Effector memory CD8-positive, alpha-beta T cell (primary cell): ENCODE measurements at regions not wholly inside any gene's neighbourhood (a gene's known extent, or its start where the extent isn't known, plus 50 kb on each side); places are given as distances from the start of the nearest gene placed in this dataset.
"Not testable (repeated sequence)": the region's sequence is repeated elsewhere in the genome, so short reads cannot be mapped to it uniquely, and the experiment has no call there.

ENCODE experiments used
- ATAC-seq: fragments of 150-1000 bp; cut with Tn5 transposase; replicated peaks from 2 replicates; pipeline ENCODE4 v1.10.0; 2021; ENCODE audit warnings: mild to moderate bottlenecking, moderate library complexity
- DNase-seq, 3 experiments: peaks; one replicate each; pipeline ENCODE4 v3.0.0; 2021
- H3K27ac Mint-ChIP-seq, 2 donors: one replicate each; pipeline ENCODE4 v1.8.0; 2022; ENCODE audit warnings: mild to moderate bottlenecking in 2 of 2, mixed read lengths in 2 of 2, moderate library complexity in 2 of 2
- H3K27me3 Mint-ChIP-seq, 2 donors: one replicate each; pipeline ENCODE4 v1.8.0; 2022; ENCODE audit warnings: mixed read lengths in 2 of 2
- H3K36me3 Mint-ChIP-seq: one replicate; pipeline ENCODE4 v1.8.0; 2022; ENCODE audit warnings: mild to moderate bottlenecking, moderate library complexity, mixed read lengths; ENCODE audit not compliant: insufficient read depth
- H3K4me1 Mint-ChIP-seq, 2 donors: one replicate each; pipeline ENCODE4 v1.8.0; 2022; ENCODE audit warnings: low read depth in 2 of 2, mixed read lengths in 2 of 2
- H3K4me3 Mint-ChIP-seq, 2 donors: one replicate each; pipeline ENCODE4 v1.8.0; 2022; ENCODE audit warnings: mild to moderate bottlenecking in 2 of 2, mixed read lengths in 2 of 2, moderate library complexity in 2 of 2
- H3K9me3 Mint-ChIP-seq, 2 donors: one replicate each; pipeline ENCODE4 v1.8.0; 2022; ENCODE audit warnings: mixed read lengths in 2 of 2

DNA sequence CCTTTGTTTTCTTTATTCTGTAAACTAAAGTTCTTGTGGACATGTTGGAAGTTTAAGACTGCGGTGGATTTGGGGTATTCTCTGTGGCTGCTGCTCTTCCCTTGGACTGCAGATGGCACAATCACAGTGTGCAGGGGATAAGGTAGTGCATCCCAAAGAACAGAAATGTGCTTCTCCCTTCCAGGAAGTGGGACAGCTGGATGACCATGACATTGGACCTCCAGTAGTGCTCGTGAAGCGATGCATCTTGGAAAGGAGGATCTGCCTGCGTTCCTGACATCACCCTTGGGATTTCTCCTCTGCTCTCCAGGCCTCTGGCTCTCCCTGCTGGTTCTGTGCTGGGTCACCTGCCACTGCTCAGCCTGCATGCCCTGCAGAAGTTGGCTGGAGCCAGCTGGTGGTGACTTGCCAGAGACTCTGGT is 109.9 kb downstream of the SLC4A3 start:
- H3K4me3 Mint-ChIP-seq, result no peak overlapping the region

DNA sequence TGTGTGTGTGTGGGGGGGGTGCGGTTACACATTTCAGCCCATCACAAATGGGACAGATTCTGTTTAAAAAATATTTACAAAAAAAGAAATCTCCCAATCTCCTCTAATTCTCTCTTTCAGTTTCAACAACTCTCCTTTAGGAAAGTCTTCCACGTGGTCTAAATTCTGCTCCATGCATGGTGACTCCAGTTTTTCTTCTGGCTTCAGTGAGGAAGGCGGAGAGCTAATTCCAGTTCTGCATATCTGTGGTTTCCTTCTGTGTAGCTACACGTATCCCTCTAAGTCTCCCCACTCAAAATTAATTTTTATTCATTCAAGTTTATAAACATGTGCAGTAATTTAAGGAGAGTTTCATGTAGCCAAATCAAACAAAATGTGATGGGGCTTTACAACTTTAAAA is 111.6 kb downstream of the SLC4A3 start:
- ATAC-seq (no peak), DNase-seq (no peak)
- peaks cover 24 to 58% of the 10 kb centered on the region in 2 donors for H3K27me3 Mint-ChIP-seq
- no peaks in the 10 kb centered on the region for H3K36me3 Mint-ChIP-seq
- H3K4me3 Mint-ChIP-seq, result no peak overlapping the region
- H3K27ac Mint-ChIP-seq, result no peak overlapping the region
- no peaks in the 10 kb centered on the region for H3K4me1 Mint-ChIP-seq
- no peaks in the 10 kb centered on the region for H3K9me3 Mint-ChIP-seq

More for the DNA sequence above, 109.9 kb downstream of the SLC4A3 start:
- Mint-ChIP-seq H3K9me3 (no peaks in the 10 kb centered on the region), H3K4me1 (no peaks in the 10 kb centered on the region), H3K27me3 (peaks cover 37 to 72% of the 10 kb centered on the region in 2 donors), H3K27ac (no peak overlapping the region), H3K36me3 (no peaks in the 10 kb centered on the region)
- ATAC-seq (no peak), DNase-seq (no peak)

- ATAC-seq (no peak), DNase-seq (no peak)
- H3K4me1 Mint-ChIP-seq, result no peaks in the 10 kb centered on the region
- H3K27me3 Mint-ChIP-seq, result peaks cover 21 to 56% of the 10 kb centered on the region in 2 donors
- no peak overlapping the region for H3K27ac Mint-ChIP-seq
- H3K36me3 Mint-ChIP-seq, result no peaks in the 10 kb centered on the region
- no peaks in the 10 kb centered on the region for H3K9me3 Mint-ChIP-seq
- H3K4me3 Mint-ChIP-seq, result no peak overlapping the region
Observed at GRCh38 chr2:219739866-219740440, 112.5 kb downstream of the SLC4A3 start.

- no peaks in the 10 kb centered on the region for H3K4me1 Mint-ChIP-seq
- no peaks in the 10 kb centered on the region for H3K36me3 Mint-ChIP-seq
- H3K27ac Mint-ChIP-seq, result no peak overlapping the region
- no peak overlapping the region for H3K4me3 Mint-ChIP-seq
- peaks cover 6 to 22% of the 10 kb centered on the region in 2 donors for H3K27me3 Mint-ChIP-seq
- no peak for ATAC-seq
- no peak for DNase-seq
- H3K9me3 Mint-ChIP-seq, result no peaks in the 10 kb centered on the region
Observed at GRCh38 chr2:219743548-219743947, 116.1 kb downstream of the SLC4A3 start.

- Mint-ChIP-seq H3K36me3 (no peaks in the 10 kb centered on the region), H3K9me3 (no peaks in the 10 kb centered on the region), H3K27ac (no peak overlapping the region), H3K4me1 (no peaks in the 10 kb centered on the region), H3K4me3 (no peak overlapping the region), H3K27me3 (peaks cover 3 to 17% of the 10 kb centered on the region in 2 donors)
- DNase-seq, result no peak
- no peak for ATAC-seq
Observed at GRCh38 chr2:219744066-219744465, 116.6 kb downstream of the SLC4A3 start.

DNA sequence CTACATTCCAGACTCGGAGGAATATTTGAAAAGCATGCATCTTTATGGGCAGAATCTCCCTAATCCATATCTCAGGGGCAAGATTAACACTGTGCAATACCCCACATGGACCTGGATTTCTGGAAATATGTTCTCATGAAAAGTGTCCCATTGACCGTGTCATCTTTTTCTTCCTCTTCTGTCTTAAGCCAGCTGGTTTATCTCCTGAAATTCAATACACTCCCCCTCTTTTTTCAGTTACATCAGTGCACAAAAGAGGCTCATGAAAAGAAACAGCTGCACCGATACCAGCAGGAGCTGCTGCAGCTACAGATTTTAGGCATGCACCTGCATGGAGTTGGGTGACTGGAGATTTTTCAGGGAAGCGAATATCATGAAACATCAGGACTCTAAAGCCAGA is 117.2 kb downstream of the SLC4A3 start:
- H3K27me3 Mint-ChIP-seq, result peaks cover 0 to 11% of the 10 kb centered on the region in 2 donors
- H3K27ac Mint-ChIP-seq, result no peak overlapping the region
- DNase-seq (no peak), ATAC-seq (no peak)
- no peak overlapping the region for H3K4me3 Mint-ChIP-seq
- no peaks in the 10 kb centered on the region for H3K9me3 Mint-ChIP-seq
- no peaks in the 10 kb centered on the region for H3K4me1 Mint-ChIP-seq
- no peaks in the 10 kb centered on the region for H3K36me3 Mint-ChIP-seq

DNA sequence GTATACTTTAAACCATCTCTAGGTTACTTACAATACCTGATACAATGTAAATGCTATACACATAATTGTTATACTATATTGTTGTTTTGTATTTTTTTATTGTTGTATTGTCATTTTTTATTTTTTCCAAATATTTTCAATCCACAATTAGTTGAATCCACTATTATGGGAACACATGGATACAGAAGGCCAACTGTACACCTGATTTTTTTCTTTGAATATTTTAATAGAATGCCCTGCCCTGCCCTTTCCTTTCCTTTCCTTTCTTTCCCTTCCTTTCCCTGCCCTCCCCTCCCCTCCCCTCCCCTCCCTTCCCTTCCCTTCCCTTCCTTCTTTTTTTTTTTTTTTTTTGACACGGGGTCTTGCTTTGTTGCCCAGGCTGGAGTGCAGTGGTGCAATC is 120.2 kb downstream of the SLC4A3 start:
- Mint-ChIP-seq H3K9me3 (no peaks in the 10 kb centered on the region), H3K4me1 (no peaks in the 10 kb centered on the region), H3K27me3 (peaks cover 0 to 5% of the 10 kb centered on the region in 2 donors), H3K27ac (no peak overlapping the region), H3K36me3 (no peaks in the 10 kb centered on the region), H3K4me3 (no peak overlapping the region)
- ATAC-seq (no peak), DNase-seq (no peak)

- Mint-ChIP-seq H3K27me3 (peaks cover 5% of the 10 kb centered on the region in 2 donors), H3K9me3 (no peaks in the 10 kb centered on the region), H3K4me3 (no peak overlapping the region), H3K27ac (no peak overlapping the region), H3K36me3 (no peaks in the 10 kb centered on the region), H3K4me1 (no peaks in the 10 kb centered on the region)
- DNase-seq, result no peak
- no peak for ATAC-seq
Observed at GRCh38 chr2:219748671-219749570, 121.5 kb downstream of the SLC4A3 start.

- not testable (repeated sequence) for H3K27ac Mint-ChIP-seq, ATAC-seq, H3K4me1 Mint-ChIP-seq, H3K36me3 Mint-ChIP-seq, H3K4me3 Mint-ChIP-seq, DNase-seq
- peaks cover 0 to 13% of the 10 kb centered on the region in 2 donors for H3K9me3 Mint-ChIP-seq
- H3K27me3 Mint-ChIP-seq, result peaks cover 11 to 27% of the 10 kb centered on the region in 2 donors
Observed at GRCh38 chr2:219751121-219751520, 123.7 kb downstream of the SLC4A3 start.

GRCh38 chr2:219752726-219753125 is 125.3 kb downstream of the SLC4A3 start:
- Mint-ChIP-seq H3K27me3 (peaks cover 11 to 38% of the 10 kb centered on the region in 2 donors), H3K4me3 (no peak overlapping the region), H3K9me3 (peaks cover 0 to 13% of the 10 kb centered on the region in 2 donors), H3K36me3 (no peaks in the 10 kb centered on the region), H3K4me1 (no peaks in the 10 kb centered on the region), H3K27ac (no peak overlapping the region)
- DNase-seq, result no peak
- no peak for ATAC-seq

- ATAC-seq (no peak), DNase-seq (no peak)
- Mint-ChIP-seq H3K4me3 (no peak overlapping the region), H3K4me1 (no peaks in the 10 kb centered on the region), H3K27ac (no peak overlapping the region), H3K36me3 (no peaks in the 10 kb centered on the region), H3K9me3 (peaks cover 0 to 13% of the 10 kb centered on the region in 2 donors), H3K27me3 (peaks cover 12 to 50% of the 10 kb centered on the region in 2 donors)
Observed at GRCh38 chr2:219758907-219759680, 131.7 kb downstream of the SLC4A3 start.

DNA sequence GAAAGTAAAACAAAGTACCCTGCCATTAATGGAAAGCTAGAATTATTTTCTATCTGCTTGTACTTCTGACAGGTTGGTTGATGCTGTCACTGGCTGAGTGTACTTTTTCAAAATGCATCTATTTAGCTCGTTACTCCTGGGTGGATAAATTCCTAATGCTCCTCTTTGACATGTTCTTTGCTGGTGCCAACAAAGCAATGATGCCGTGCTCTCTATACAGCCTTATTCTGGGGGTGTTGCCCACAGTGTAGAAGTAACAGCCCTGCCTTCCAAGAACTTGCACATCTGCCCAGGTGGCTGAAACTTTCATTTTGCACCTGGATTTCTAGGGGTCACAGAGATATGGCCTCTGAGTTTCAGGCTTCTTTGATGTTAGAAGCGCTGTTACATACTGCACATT is 132.4 kb downstream of the SLC4A3 start:
- Mint-ChIP-seq H3K36me3 (no peaks in the 10 kb centered on the region), H3K4me1 (no peaks in the 10 kb centered on the region), H3K9me3 (peaks cover 0 to 6% of the 10 kb centered on the region in 2 donors), H3K4me3 (no peak overlapping the region), H3K27me3 (peaks cover 12 to 43% of the 10 kb centered on the region in 2 donors), H3K27ac (no peak overlapping the region)
- no peak for DNase-seq
- ATAC-seq, result no peak

DNA sequence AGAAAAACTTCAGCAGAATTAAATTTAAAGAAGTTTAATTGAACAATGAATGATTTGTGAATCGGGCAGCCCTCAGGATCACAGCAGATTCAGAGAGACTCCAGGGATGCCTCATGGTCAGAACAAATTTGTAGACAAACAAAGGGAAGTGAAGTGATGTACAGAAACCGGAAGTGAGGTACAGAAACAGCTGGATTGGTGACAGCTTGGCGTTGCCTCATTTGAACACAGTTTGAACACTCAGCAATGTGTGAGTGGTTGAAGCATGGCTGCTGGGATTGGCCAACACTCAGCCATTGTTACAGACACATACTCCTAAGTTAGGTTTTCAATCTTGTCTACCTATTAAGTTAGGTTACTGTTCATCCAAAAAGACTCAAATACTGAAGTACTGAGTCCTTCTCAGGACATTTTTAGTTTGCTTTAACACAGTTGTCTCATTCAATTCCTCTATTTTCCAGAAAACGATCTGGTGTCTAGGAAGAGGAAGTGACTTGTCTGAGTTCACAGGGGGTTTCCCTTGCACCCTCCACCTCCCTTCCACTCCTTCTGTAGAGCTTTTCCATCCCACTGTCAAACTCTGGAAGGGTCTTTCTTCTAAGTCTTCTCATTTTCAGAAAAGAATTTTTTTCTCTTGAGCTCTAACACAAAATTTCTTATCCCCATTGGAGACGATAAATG is 137.9 kb downstream of the SLC4A3 start:
- no peaks in the 10 kb centered on the region for H3K36me3 Mint-ChIP-seq
- H3K9me3 Mint-ChIP-seq, result peaks cover 3 to 7% of the 10 kb centered on the region in 2 donors
- ATAC-seq (no peak), DNase-seq (no peak)
- no peaks in the 10 kb centered on the region for H3K4me1 Mint-ChIP-seq
- no peak overlapping the region for H3K27ac Mint-ChIP-seq
- no peak overlapping the region for H3K4me3 Mint-ChIP-seq
- peaks cover 23 to 26% of the 10 kb centered on the region in 2 donors for H3K27me3 Mint-ChIP-seq
